Neuronal stem cell (in vitro differentiated cells): ENCODE measurements at regions not wholly inside any gene's neighbourhood (a gene's known extent, or its start where the extent isn't known, plus 50 kb on each side); places are given as distances from the start of the nearest gene placed in this dataset.
"Not testable (repeated sequence)": the region's sequence is repeated elsewhere in the genome, so short reads cannot be mapped to it uniquely, and the experiment has no call there.

Source experiments
- DNase-seq: peaks from one replicate; pipeline ENCODE4 v3.0.0-alpha.2; 2013; ENCODE audit warnings: low spot score
- H2AFZ ChIP-seq: one replicate; pipeline ENCODE4 v1.6.1; 2013; ENCODE audit warnings: mild to moderate bottlenecking, low read length, inconsistent platforms
- H2AK5ac ChIP-seq: 2 replicates; pipeline ENCODE4 v1.6.1; 2013; ENCODE audit warnings: low read depth, mild to moderate bottlenecking, inconsistent platforms, low read length, moderate library complexity, mixed read lengths
- H2BK120ac ChIP-seq: 2 replicates; pipeline ENCODE4 v1.6.1; 2013; ENCODE audit warnings: low read depth, mild to moderate bottlenecking, inconsistent platforms, low read length, moderate library complexity, mixed read lengths
- H2BK12ac ChIP-seq: one replicate; pipeline ENCODE4 v1.6.1; 2013; ENCODE audit warnings: low read length, inconsistent platforms
- H2BK15ac ChIP-seq: 2 replicates; pipeline ENCODE4 v1.6.1; 2013; ENCODE audit warnings: mild to moderate bottlenecking, low read length, inconsistent platforms, mixed read lengths
- H2BK5ac ChIP-seq: one replicate; pipeline ENCODE4 v1.6.1; 2013; ENCODE audit warnings: inconsistent platforms, mild to moderate bottlenecking, low read length, moderate library complexity
- H3K14ac ChIP-seq: one replicate; pipeline ENCODE4 v1.6.1; 2013; ENCODE audit warnings: low read length, inconsistent platforms
- H3K18ac ChIP-seq: 2 replicates; pipeline ENCODE4 v1.6.1; 2013; ENCODE audit warnings: low read length, inconsistent platforms
- H3K23ac ChIP-seq: 2 replicates; pipeline ENCODE4 v1.6.1; 2013; ENCODE audit warnings: low read depth, mild to moderate bottlenecking, mixed read lengths, low read length, inconsistent platforms; ENCODE audit not compliant: poor library complexity
- H3K27ac ChIP-seq: replicated peaks from 3 replicates; pipeline ENCODE4 v1.5.1; 2013; ENCODE audit warnings: low read length, inconsistent platforms
- H3K27me3 ChIP-seq, 3 experiments: 2 replicates each; pipeline ENCODE4 v1.6.1; 2013; ENCODE audit warnings: low read length in 3 of 3, mild to moderate bottlenecking in 2 of 3, inconsistent platforms in 1 of 3, low read depth in 1 of 3, mixed read lengths in 1 of 3, moderate library complexity in 1 of 3; ENCODE audit not compliant: control insufficient read depth in 3 of 3, insufficient read depth in 3 of 3
- H3K36me3 ChIP-seq, 2 donors: replicated peaks in 1 of 2; 2 replicates each; pipeline ENCODE4 v1.6.1; 2013; ENCODE audit warnings: low read length in 2 of 2; ENCODE audit not compliant: control insufficient read depth in 2 of 2, insufficient read depth in 2 of 2
- H3K4ac ChIP-seq: 2 replicates; pipeline ENCODE4 v1.6.1; 2013; ENCODE audit warnings: inconsistent platforms, mild to moderate bottlenecking, low read length, moderate library complexity
- H3K4me1 ChIP-seq, 2 donors: 1 replicate in 1 of 2; 2 replicates in 1 of 2; pipeline ENCODE4 v1.6.1; 2013; ENCODE audit warnings: low read length in 2 of 2, low read depth in 1 of 2; ENCODE audit not compliant: control insufficient read depth in 2 of 2, insufficient read depth in 1 of 2
- H3K4me2 ChIP-seq: one replicate; pipeline ENCODE4 v1.6.1; 2013; ENCODE audit warnings: mild to moderate bottlenecking, low read length, inconsistent platforms; ENCODE audit not compliant: insufficient read depth, poor library complexity, severe bottlenecking
- H3K4me3 ChIP-seq, 2 donors: 2 replicates each; pipeline ENCODE4 v1.5.1; 2013; ENCODE audit warnings: low read length in 2 of 2, mild to moderate bottlenecking in 2 of 2, inconsistent platforms in 1 of 2, moderate library complexity in 1 of 2
- H3K79me1 ChIP-seq: one replicate; pipeline ENCODE4 v1.6.1; 2013; ENCODE audit warnings: low read depth, mild to moderate bottlenecking, inconsistent platforms, low read length, moderate library complexity
- H3K9ac ChIP-seq: one replicate; pipeline ENCODE4 v1.6.1; 2013; ENCODE audit warnings: mild to moderate bottlenecking, low read depth, low read length, inconsistent platforms; ENCODE audit not compliant: poor library complexity
- H3K9me3 ChIP-seq, 2 donors: replicated peaks in 1 of 2; 2 replicates each; pipeline versions ENCODE3 to v1.6.1; 2013; ENCODE audit warnings: low read length in 2 of 2, mild to moderate bottlenecking in 2 of 2, inconsistent platforms in 1 of 2, low read depth in 1 of 2, mixed read lengths in 1 of 2, moderate library complexity in 1 of 2; ENCODE audit not compliant: control insufficient read depth in 2 of 2, insufficient read depth in 1 of 2
- H4K8ac ChIP-seq: one replicate; pipeline ENCODE4 v1.6.1; 2013; ENCODE audit warnings: low read depth, mild to moderate bottlenecking, inconsistent platforms, low read length, moderate library complexity
- H4K91ac ChIP-seq: one replicate; pipeline ENCODE4 v1.6.1; 2013; ENCODE audit warnings: low read length, low read depth, mild to moderate bottlenecking, inconsistent platforms; ENCODE audit not compliant: poor library complexity
- WGBS, 2 donors: extraction: QIAGEN DNeasy Blood & Tissue Kit; methylation state at CpG; one replicate each; pipeline ENCODE4 v1.1.7; 2013; ENCODE audit warnings: missing lambda C conversion rate in 2 of 2, mixed read lengths in 1 of 2; ENCODE audit not compliant: insufficient read length in 2 of 2, insufficient replicate concordance in 1 of 2; ENCODE audit errors: extremely low coverage in 2 of 2; 5-methylcytosine and 5-hydroxymethylcytosine counted together

- H2BK12ac ChIP-seq, result no peak overlapping the region
- H3K9me3 ChIP-seq, result no peaks in the 10 kb centered on the region
- no peak for DNase-seq
- H3K4me3 ChIP-seq, result no peak overlapping the region
- no peak overlapping the region for H2BK120ac ChIP-seq
- H3K14ac ChIP-seq, result no peak overlapping the region
- H3K27ac ChIP-seq, result no peak overlapping the region
- H2BK5ac ChIP-seq, result no peak overlapping the region
- H3K4ac ChIP-seq, result no peak overlapping the region
- no peaks in the 10 kb centered on the region for H3K79me1 ChIP-seq
- H3K23ac ChIP-seq, result no peak overlapping the region
- H4K8ac ChIP-seq, result no peak overlapping the region
- H3K9ac ChIP-seq, result no peak overlapping the region
- no CpG with 5 or more reads among the region's 2 CpGs for WGBS, 2 donors
- no peak overlapping the region for H2BK15ac ChIP-seq
- no peak overlapping the region for H2AFZ ChIP-seq
- H4K91ac ChIP-seq, result no peak overlapping the region
- no peak overlapping the region for H3K18ac ChIP-seq
- H3K27me3 ChIP-seq, result no peaks in the 10 kb centered on the region
- H3K4me1 ChIP-seq, result no peaks in the 10 kb centered on the region
- H3K4me2 ChIP-seq, result no peak overlapping the region
- H3K36me3 ChIP-seq, result no peaks in the 10 kb centered on the region
- H2AK5ac ChIP-seq, result no peak overlapping the region
These were observed 97.3 kb downstream of the C11orf87 start for GRCh38 chr11:109519253-109519652.

- no peak overlapping the region for H3K4me3 ChIP-seq
- H3K4me2 ChIP-seq, result no peak overlapping the region
- H3K23ac ChIP-seq, result no peak overlapping the region
- no peaks in the 10 kb centered on the region for H3K36me3 ChIP-seq
- no peak overlapping the region for H3K9ac ChIP-seq
- H3K79me1 ChIP-seq, result no peaks in the 10 kb centered on the region
- H2AK5ac ChIP-seq, result no peak overlapping the region
- H2BK12ac ChIP-seq, result no peak overlapping the region
- H3K18ac ChIP-seq, result no peak overlapping the region
- no CpG with 5 or more reads among the region's 1 CpG for WGBS, 2 donors
- no peaks in the 10 kb centered on the region for H3K4me1 ChIP-seq
- H4K8ac ChIP-seq, result no peak overlapping the region
- H2BK15ac ChIP-seq, result no peak overlapping the region
- no peak overlapping the region for H2BK5ac ChIP-seq
- H2BK120ac ChIP-seq, result no peak overlapping the region
- no peak overlapping the region for H3K4ac ChIP-seq
- H4K91ac ChIP-seq, result no peak overlapping the region
- H2AFZ ChIP-seq, result no peak overlapping the region
- DNase-seq, result no peak
- no peak overlapping the region for H3K14ac ChIP-seq
- H3K27me3 ChIP-seq, result no peaks in the 10 kb centered on the region
- H3K9me3 ChIP-seq, result no peaks in the 10 kb centered on the region
- no peak overlapping the region for H3K27ac ChIP-seq
These were observed 99.6 kb downstream of the C11orf87 start for GRCh38 chr11:109521571-109522086.

DNA sequence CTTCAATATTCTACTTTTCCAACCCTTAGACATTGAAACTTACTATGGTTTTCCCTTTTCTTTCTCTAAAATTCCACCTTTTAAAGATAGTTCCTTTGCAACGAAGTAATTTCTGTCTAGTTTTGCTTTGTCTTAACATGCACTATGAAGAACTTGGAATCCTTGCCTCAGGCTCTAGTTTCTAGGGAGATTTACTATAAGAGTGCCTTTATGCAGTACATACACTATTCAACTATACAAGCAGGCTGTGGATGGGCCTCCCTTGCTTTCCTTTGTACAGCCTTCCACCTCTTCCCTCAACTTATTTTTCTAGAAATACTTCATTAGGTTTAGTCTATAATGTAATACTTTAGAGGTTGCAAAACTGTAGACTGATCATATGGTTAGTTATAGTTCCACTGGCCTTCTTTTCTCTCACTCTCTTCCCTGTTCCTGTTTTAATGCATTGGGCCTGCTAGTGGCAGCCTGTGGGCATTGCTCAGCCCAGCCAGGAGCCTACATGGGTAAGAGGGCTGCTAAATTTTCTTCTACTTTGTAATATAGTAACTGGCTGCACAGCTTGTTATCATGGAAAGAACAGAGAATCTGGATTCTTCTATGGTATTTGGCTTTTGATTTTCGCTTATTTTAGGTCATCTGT, 100.2 kb downstream of the C11orf87 start:
- H2BK15ac ChIP-seq, result no peak overlapping the region
- no peak for DNase-seq
- no peak overlapping the region for H2BK12ac ChIP-seq
- H3K79me1 ChIP-seq, result no peaks in the 10 kb centered on the region
- H4K91ac ChIP-seq, result no peak overlapping the region
- no peak overlapping the region for H2BK5ac ChIP-seq
- no peak overlapping the region for H3K4me3 ChIP-seq
- no peak overlapping the region for H4K8ac ChIP-seq
- H3K14ac ChIP-seq, result no peak overlapping the region
- no CpG with 5 or more reads among the region's 2 CpGs for WGBS, 2 donors
- no peaks in the 10 kb centered on the region for H3K4me1 ChIP-seq
- no peak overlapping the region for H2AFZ ChIP-seq
- H3K27me3 ChIP-seq, result no peaks in the 10 kb centered on the region
- no peak overlapping the region for H2AK5ac ChIP-seq
- H3K9me3 ChIP-seq, result no peaks in the 10 kb centered on the region
- no peak overlapping the region for H3K18ac ChIP-seq
- H3K23ac ChIP-seq, result no peak overlapping the region
- H3K9ac ChIP-seq, result no peak overlapping the region
- no peaks in the 10 kb centered on the region for H3K36me3 ChIP-seq
- H3K27ac ChIP-seq, result no peak overlapping the region
- H3K4me2 ChIP-seq, result no peak overlapping the region
- no peak overlapping the region for H2BK120ac ChIP-seq
- no peak overlapping the region for H3K4ac ChIP-seq

DNA sequence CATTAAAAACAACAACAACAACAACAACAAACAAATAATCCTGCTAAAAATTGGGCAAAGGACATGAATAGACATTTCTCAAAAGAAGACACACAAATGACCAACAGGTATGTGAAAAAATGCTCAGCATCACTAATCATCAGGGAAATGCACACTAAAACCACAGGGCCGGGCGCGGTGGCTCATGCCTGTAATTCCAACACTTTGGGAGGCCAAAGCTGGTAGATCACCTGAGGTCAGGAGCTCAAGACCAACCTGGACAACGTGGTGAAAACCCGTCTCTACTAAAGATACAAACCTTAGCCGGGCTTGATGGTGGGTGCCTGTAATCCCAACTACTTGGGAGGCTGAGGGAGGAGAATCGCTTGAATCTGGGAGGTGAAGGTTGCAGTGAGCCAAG, 103.6 kb downstream of the C11orf87 start:
- H4K8ac ChIP-seq, H3K27me3 ChIP-seq, H3K4me2 ChIP-seq, H3K9ac ChIP-seq, H2BK5ac ChIP-seq, H2AFZ ChIP-seq, H2BK12ac ChIP-seq, DNase-seq, H2AK5ac ChIP-seq, H3K18ac ChIP-seq, H3K23ac ChIP-seq, H2BK15ac ChIP-seq, H3K79me1 ChIP-seq, H3K9me3 ChIP-seq, H3K27ac ChIP-seq, H3K4ac ChIP-seq, H3K14ac ChIP-seq, H3K4me3 ChIP-seq, H2BK120ac ChIP-seq, H3K36me3 ChIP-seq, H4K91ac ChIP-seq, H3K4me1 ChIP-seq: not testable (repeated sequence)
- no CpG with 5 or more reads among the region's 7 CpGs for WGBS, 2 donors
